ENCODE measurements at regions not wholly inside any gene's neighbourhood (a gene's known extent, or its start where the extent isn't known, plus 50 kb on each side); places are given as distances from the start of the nearest gene placed in this dataset.

DNA sequence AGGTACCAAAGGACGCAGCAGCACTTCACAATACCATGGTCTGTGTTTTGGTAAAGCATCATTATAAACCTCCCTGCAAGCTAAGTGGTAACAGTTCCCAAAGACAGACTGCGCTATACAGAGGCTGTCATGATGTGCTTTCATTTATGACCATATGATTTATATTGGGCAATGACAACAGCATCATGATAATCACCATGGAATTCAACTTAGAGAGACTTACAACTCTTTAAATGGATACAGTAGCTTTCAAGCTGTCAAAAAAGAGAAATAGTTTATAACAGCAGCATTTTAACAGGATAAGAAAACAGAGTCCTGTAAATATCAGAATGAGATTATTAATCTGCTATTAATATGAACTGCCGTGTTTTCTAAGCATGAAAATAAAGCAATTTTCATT is 341.7 kb downstream of the GPR37 start:
- WGBS, 4 donors = 72 to 75% (median 73%) methylated on average over 3 of the region's 3 CpGs
- Histone ChIP-seq H3K27me3 (no peaks in the 10 kb centered on the region), H3K4me3 (no peak overlapping the region), H3K36me3 (no peaks in the 10 kb centered on the region), H3K9me3 (no peaks in the 10 kb centered on the region), H3K4me1 (no peaks in the 10 kb centered on the region), H3K27ac (no peak overlapping the region)
- TF ChIP-seq, protein P1, sequence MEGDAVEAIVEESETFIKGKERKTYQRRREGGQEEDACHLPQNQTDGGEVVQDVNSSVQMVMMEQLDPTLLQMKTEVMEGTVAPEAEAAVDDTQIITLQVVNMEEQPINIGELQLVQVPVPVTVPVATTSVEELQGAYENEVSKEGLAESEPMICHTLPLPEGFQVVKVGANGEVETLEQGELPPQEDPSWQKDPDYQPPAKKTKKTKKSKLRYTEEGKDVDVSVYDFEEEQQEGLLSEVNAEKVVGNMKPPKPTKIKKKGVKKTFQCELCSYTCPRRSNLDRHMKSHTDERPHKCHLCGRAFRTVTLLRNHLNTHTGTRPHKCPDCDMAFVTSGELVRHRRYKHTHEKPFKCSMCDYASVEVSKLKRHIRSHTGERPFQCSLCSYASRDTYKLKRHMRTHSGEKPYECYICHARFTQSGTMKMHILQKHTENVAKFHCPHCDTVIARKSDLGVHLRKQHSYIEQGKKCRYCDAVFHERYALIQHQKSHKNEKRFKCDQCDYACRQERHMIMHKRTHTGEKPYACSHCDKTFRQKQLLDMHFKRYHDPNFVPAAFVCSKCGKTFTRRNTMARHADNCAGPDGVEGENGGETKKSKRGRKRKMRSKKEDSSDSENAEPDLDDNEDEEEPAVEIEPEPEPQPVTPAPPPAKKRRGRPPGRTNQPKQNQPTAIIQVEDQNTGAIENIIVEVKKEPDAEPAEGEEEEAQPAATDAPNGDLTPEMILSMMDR (IDR thresholded peaks at IDR 0.05) = no peak
- TF ChIP-seq POLR2A (IDR thresholded peaks at IDR 0.05) = no peak
- intact Hi-C loops (cut with DNase I) = no loop called here
- no peak for DNase-seq
- ATAC-seq = no peak

GRCh38 chr7:124422081-124422480 is 343.5 kb downstream of the GPR37 start:
- no peaks in the 10 kb centered on the region for H3K4me1 ChIP-seq
- no peak overlapping the region for H3K4me3 ChIP-seq
- DNase-seq (no peak), ATAC-seq (no peak)
- no peak overlapping the region for H3K27ac ChIP-seq
- H3K36me3 ChIP-seq = no peaks in the 10 kb centered on the region
- H3K27me3 ChIP-seq = no peaks in the 10 kb centered on the region
- no peak for TF ChIP-seq POLR2A (IDR thresholded peaks at IDR 0.05)
- TF ChIP-seq, protein P1 (IDR thresholded peaks at IDR 0.05) = no peak
- 84 to 91% (median 89%) methylated on average over 3 of the region's 3 CpGs for WGBS, 4 donors
- intact Hi-C loops (cut with DNase I) = no loop called here
- H3K9me3 ChIP-seq = no peaks in the 10 kb centered on the region

- H3K36me3 ChIP-seq = no peaks in the 10 kb centered on the region
- H3K27me3 ChIP-seq = no peaks in the 10 kb centered on the region
- TF ChIP-seq, protein P1 (IDR thresholded peaks at IDR 0.05) = no peak
- no peak for TF ChIP-seq POLR2A (IDR thresholded peaks at IDR 0.05)
- H3K4me1 ChIP-seq = no peaks in the 10 kb centered on the region
- intact Hi-C loops (cut with DNase I) = no loop called here
- 20 to 47% (median 39%) methylated on average over 2 of the region's 2 CpGs for WGBS, 4 donors
- no peak overlapping the region for H3K4me3 ChIP-seq
- H3K27ac ChIP-seq = no peak overlapping the region
- DNase-seq = no peak
- no peak for ATAC-seq
- no peaks in the 10 kb centered on the region for H3K9me3 ChIP-seq
Observed at GRCh38 chr7:124420367-124420766, 345.2 kb downstream of the GPR37 start.

GRCh38 chr7:124413029-124413428 is 352.6 kb downstream of the GPR37 start:
- intact Hi-C loops (cut with DNase I) = no loop called here
- H3K4me3 ChIP-seq = no peak overlapping the region
- 32 to 50% (median 40%) methylated on average over 3 of the region's 3 CpGs for whole genome bisulfite sequencing, 4 donors
- no peaks in the 10 kb centered on the region for H3K27me3 ChIP-seq
- TF ChIP-seq, protein P1 (IDR thresholded peaks at IDR 0.05) = no peak
- TF ChIP-seq POLR2A (IDR thresholded peaks at IDR 0.05) = no peak
- no peak for ATAC-seq
- H3K9me3 ChIP-seq = no peaks in the 10 kb centered on the region
- H3K36me3 ChIP-seq = no peaks in the 10 kb centered on the region
- no peak overlapping the region for H3K27ac ChIP-seq
- peaks cover 0 to 5% (median 0%) of the 10 kb centered on the region in 12 donors for H3K4me1 ChIP-seq
- no peak for DNase-seq
